RPMI7951 (cell line): ENCODE measurements at regions not wholly inside any gene's neighbourhood (a gene's known extent, or its start where the extent isn't known, plus 50 kb on each side); places are given as distances from the start of the nearest gene placed in this dataset.
A peak's percentile ranks its signal among the peaks of the same experiment; 100 is the strongest.

ENCODE experiments used
- DNase-seq: peaks from one replicate; pipeline ENCODE4 v3.0.0-alpha.2; 2012; ENCODE audit warnings: low read depth

DNA sequence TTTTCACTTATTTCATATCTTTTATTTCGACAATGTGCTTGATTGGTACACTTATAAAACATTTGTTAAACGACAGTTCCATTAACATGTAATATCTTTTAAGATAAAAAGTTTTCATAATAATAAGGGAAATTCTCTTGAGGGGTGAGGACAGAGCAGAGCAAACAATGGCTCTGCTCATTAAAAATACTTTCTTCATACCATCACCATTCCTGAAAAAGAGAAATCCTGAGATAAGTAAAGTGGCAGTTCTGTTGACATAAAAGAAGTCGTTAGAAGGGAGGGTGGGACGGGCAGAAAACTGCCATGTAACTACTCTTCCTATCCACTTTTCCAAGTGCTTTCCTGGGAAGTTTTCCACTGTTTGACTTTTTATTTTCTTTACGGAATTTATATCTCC lies 193.6 kb upstream of the CEP162 start:
- DNase-seq: no peak

DNA sequence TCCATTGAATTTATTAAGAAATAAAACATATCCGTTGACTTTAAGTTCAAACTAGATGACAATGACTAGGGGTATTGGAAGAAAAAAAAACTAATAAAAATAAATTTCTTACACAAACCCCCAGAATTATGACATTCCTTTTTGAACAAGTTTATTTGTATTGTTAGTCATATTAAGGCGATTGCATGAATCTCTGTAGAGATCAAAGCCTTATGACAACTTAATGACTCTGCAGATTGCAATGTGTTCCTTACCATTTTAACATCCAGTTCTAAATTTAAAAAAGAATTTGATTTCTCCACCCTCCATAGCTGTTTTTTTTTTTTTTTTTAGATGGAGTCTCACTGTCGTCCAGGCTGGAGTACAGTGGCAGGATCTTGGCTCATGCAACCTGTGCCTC lies 189.8 kb upstream of the CEP162 start:
- DNase-seq: peak; percentile 24

- no peak for DNase-seq
Measured at GRCh38 chr6:84416043-84416657, 188.7 kb upstream of the CEP162 start.

DNA sequence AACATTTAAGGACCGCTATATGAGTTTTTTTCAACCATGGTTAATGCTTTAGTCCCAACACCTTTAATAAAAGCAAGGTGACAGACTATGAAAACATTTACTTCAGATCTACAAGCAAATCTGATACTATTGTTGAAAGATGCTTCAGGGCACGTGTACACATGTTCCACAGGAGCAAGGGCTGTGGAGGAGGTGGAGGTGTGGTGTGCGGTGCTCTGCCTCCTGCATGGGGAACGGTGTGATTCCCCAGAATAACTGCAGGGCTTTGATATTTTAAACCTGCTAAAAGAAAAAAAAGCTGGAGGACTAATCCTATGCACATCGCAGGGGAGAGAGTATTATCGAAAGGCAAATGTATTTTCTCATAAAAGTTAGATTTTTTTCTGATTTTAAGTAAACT lies 188.1 kb upstream of the CEP162 start:
- no peak for DNase-seq

GRCh38 chr6:84415068-84415467 lies 187.6 kb upstream of the CEP162 start:
- DNase-seq: no peak

DNA sequence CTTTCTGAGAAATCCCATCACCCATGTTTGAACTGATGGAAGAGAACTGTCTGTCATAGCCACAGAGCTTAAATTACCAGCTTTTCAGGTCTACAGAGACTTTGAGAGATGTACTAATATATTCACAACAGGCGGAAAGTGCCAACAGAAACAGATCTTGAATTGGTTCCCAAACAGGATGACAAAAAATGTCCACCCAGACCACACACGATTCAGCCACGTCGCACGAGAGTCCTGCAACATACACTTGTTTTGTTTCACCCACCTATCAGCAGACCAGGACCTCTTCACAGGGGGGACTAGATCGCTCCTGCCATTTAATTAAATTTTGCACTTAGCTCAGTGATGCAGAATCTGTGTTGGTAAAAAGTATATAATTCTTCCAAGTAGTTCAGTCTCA lies 187.1 kb upstream of the CEP162 start:
- no peak for DNase-seq

- peak; percentile 77 for DNase-seq
Measured at GRCh38 chr6:84411060-84411629, 183.7 kb upstream of the CEP162 start.

- DNase-seq: no peak
Measured at GRCh38 chr6:84409911-84410310, 182.5 kb upstream of the CEP162 start.

- DNase-seq: no peak
Measured at GRCh38 chr6:84408028-84408427, 180.6 kb upstream of the CEP162 start.

DNA sequence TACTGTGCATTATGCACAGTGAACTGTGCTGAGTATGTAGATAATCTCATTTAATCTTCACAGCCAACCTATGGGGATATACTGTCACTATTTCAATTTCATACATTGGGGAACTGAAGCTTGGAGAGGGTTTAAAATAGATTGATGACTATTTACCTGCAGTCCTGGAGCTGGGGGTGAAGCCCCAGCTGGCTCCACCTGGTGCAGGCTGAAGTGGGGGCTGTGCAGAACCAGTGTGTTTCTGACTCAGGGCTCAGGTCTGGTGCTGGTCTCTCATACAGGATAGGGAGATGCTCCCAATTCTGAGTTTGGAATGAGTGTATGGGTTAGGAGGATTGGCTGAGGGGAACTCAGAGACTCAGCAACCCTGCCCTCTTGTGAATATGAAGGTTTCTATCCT lies 176.1 kb upstream of the CEP162 start:
- no peak for DNase-seq

DNA sequence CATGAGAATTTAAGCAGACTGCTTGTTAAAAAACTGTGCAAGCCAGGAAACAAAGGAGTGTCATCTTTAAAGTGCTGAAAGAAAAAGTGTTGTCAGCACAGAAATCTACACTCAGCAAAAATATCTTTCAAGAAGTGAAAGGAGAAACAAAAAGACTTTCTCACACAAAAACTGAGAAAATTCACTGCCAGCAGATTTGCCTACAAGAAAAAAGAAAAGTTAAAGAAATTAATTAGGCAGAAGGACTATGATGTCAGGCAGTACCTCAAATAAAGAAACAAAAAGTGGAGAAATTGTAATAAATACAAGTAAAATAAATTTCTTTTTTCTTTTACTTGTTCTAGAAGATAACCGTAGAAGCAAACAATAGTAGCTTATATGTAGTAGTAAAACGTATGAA lies 171.6 kb upstream of the CEP162 start:
- DNase-seq: no peak

DNA sequence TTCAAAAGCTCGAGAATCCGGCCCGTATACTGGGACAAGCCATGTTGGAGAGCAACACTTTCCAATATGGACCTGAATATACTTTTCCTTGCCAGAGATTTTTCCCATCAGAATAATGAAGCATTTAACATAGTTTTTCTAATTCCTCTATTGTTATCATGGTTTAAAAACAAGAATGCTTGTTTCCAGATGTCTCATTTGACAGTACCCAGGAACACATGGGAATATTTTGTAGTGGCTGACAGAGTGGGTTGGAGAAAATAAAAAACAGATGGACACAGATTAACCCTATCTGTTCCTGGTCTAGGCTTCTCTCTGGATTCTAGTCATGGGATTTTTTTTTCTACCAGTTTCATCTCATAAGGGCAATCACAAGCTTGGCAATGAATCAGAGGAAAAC lies 164.8 kb upstream of the CEP162 start:
- peak; percentile 35 for DNase-seq

DNA sequence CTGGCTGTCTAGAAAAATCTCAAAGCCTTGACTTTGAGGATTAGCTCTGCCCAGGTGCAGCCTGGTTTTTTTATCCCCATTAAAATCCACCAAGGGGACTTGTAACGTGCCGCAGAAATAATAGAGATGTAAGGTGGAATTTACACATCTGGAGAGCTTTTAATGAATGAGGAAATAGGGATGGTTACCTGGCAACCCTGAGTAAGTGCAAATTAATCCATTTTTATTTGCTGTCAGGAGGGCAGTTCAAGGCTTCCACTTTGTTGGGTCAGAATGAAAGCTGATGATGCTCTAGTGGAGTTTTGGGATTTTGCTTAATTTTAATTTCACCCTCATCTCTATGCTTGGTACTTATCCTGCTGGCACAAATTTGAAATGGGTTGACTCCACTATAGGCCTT lies 163.4 kb upstream of the CEP162 start:
- no peak for DNase-seq

- no peak for DNase-seq
Measured at GRCh38 chr6:84390334-84390733, 162.9 kb upstream of the CEP162 start.

GRCh38 chr6:84379142-84379541 lies 151.7 kb upstream of the CEP162 start:
- DNase-seq: no peak

DNA sequence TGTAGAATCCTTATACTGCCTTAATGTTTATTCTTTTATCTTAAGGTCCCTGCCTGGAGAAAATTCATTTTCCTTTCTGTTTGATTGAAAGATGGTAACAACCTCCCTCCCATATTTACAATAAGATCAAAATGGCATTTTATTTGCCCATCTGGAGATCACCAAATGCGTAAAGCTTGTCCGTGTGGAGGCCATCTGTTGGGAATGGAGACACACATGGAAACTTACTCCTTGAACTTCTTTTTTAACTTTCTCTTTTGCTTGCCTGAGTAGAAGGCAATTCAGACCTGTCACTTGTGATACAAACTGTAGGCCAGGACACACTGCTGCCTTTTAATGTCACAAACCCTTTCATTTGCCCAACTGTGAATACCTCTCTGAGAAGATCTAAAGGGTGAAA lies 144.8 kb upstream of the CEP162 start:
- no peak for DNase-seq

DNA sequence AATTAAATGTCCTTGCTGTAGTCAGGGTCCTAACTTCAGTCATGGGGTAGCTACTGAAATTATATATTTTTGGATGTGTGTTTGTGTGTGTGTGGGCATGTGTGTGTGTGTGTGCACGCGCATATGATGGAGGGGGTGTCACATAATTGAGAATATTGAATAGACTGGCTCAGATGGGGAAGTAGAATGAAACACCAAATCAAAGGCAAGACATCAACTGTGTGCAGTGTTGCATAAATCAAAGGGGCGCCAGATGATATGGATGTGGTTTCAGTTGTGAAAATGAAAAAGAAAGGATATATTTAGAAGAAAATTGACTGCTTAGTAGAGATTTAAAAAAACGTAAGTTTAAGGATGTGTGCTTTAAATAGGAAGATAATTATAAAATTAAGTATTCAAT lies 144.2 kb upstream of the CEP162 start:
- no peak for DNase-seq

DNA sequence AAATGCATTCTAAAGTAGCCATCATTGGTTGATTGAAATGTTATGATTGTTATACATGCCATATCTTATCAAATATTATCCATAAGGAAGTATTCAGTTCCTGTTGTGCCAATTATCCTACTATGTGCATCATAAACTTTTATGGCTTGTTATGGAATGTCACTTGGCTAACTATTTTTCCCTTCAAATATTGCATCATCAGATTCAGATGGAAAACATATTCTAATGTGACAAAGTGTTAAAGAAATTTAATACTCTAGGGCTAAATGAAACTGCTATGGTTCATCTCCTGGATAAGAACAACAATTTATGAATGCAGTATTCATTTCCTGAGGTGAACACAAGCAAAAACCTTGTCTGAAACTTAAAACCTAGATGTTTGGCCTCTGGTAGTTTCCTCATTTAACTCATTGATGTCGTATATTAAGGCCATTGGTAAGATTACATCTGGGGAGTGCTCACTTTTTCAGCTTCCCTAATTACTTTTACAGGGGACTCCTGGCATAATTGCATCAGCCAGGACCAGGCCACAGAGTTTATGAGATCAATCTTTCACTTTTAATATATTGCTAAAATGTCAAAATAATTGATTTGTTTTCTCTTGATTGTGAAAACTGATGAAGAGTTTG lies 134.9 kb upstream of the CEP162 start:
- DNase-seq: no peak

- no peak for DNase-seq
Measured at GRCh38 chr6:84361372-84362192, 134.1 kb upstream of the CEP162 start.

- DNase-seq: no peak
Measured at GRCh38 chr6:84360039-84360438, 132.6 kb upstream of the CEP162 start.

GRCh38 chr6:84358581-84358980 lies 131.1 kb upstream of the CEP162 start:
- peak; percentile 5 for DNase-seq

DNA sequence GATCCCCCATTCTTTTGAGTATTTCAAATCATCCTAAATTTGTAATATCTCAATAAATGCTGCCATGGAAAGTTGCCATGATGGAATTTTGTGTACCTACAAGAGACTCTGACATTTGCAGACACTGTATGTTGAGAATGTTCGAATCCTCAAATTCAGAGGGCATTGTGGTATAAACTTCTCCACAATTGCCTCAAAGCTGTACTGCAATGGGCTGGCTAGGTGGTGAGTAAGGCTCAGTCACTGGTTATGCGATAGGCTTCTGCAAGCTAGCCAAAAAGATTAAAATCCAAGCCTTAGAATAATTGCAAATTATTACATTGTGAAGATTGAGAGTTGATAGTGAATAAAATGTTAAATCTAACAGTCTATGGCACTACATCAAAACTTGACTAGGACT lies 130.2 kb upstream of the CEP162 start:
- DNase-seq: no peak

DNA sequence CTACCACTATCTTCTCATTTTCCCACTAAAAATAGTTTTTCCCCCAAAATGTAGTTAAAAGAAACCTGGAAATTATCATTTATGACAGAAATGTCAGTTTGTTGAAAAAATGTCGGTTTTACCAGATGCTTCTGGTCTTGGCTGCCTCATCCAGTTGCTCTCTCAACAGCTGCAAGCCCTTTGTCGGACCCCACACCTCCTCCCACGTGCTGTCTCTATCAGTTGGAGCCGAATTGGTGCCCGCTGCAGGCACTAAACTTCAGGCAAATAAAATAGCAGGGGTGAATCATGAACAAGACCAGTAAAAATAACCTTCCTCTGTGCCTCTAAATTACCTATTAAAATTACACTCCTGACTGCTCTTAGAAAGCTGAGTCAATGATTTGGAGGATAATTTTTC lies 129.5 kb upstream of the CEP162 start:
- no peak for DNase-seq
